ENCODE measurements at regions not wholly inside any gene's neighbourhood (a gene's known extent, or its start where the extent isn't known, plus 50 kb on each side); places are given as distances from the start of the nearest gene placed in this dataset.

GRCh38 chr6:144879436-144879835 is 594.3 kb downstream of the UTRN start:
- Histone ChIP-seq H3K36me3 (no peaks in the 10 kb centered on the region), H3K9me3 (no peaks in the 10 kb centered on the region), H3K27ac (no peak overlapping the region), H3K27me3 (no peaks in the 10 kb centered on the region), H3K4me1 (no peaks in the 10 kb centered on the region), H3K4me3 (no peak overlapping the region)
- WGBS, 5 donors = 66 to 86% (median 76%) methylated on average over 3 of the region's 3 CpGs
- DNase-seq = no peak
- intact Hi-C loops (cut with DNase I; ENCODE audit: low total_unique reads) = no loop called here
- TF ChIP-seq CTCF (IDR thresholded peaks at IDR 0.05) (no peak), POLR2A (IDR thresholded peaks at IDR 0.05) (no peak), EP300 (IDR thresholded peaks at IDR 0.05) (no peak), POLR2AphosphoS5 (IDR thresholded peaks at IDR 0.05) (no peak)

- H3K4me1 ChIP-seq = no peaks in the 10 kb centered on the region
- no peaks in the 10 kb centered on the region for H3K36me3 ChIP-seq
- intact Hi-C loops (cut with DNase I; ENCODE audit: low total_unique reads) = no loop called here
- no peak overlapping the region for H3K4me3 ChIP-seq
- H3K9me3 ChIP-seq = no peaks in the 10 kb centered on the region
- no peaks in the 10 kb centered on the region for H3K27me3 ChIP-seq
- WGBS, 5 donors = 80 to 90% (median 88%) methylated on average over 4 of the region's 4 CpGs
- H3K27ac ChIP-seq = no peak overlapping the region
- TF ChIP-seq CTCF (IDR thresholded peaks at IDR 0.05) = no peak
- no peak for TF ChIP-seq POLR2A (IDR thresholded peaks at IDR 0.05)
- no peak for TF ChIP-seq POLR2AphosphoS5 (IDR thresholded peaks at IDR 0.05)
- TF ChIP-seq EP300 (IDR thresholded peaks at IDR 0.05) = no peak
- DNase-seq = no peak
Measured at GRCh38 chr6:144882425-144882824, 597.3 kb downstream of the UTRN start.

GRCh38 chr6:144883915-144884314 is 598.8 kb downstream of the UTRN start:
- TF ChIP-seq CTCF (IDR thresholded peaks at IDR 0.05) = no peak
- TF ChIP-seq EP300 (IDR thresholded peaks at IDR 0.05) = no peak
- no peak for TF ChIP-seq POLR2AphosphoS5 (IDR thresholded peaks at IDR 0.05)
- TF ChIP-seq POLR2A (IDR thresholded peaks at IDR 0.05) = no peak

GRCh38 chr6:144885817-144886216 is 600.7 kb downstream of the UTRN start:
- H3K27me3 ChIP-seq = no peaks in the 10 kb centered on the region
- WGBS, 5 donors = 52 to 91% (median 80%) methylated on average over 3 of the region's 3 CpGs
- no peak overlapping the region for H3K4me3 ChIP-seq
- no peaks in the 10 kb centered on the region for H3K4me1 ChIP-seq
- no peak overlapping the region for H3K27ac ChIP-seq
- no peaks in the 10 kb centered on the region for H3K36me3 ChIP-seq
- H3K9me3 ChIP-seq = no peaks in the 10 kb centered on the region
- no peak for DNase-seq
- intact Hi-C loops (cut with DNase I; ENCODE audit: low total_unique reads) = no loop called here
- no peak for TF ChIP-seq POLR2A (IDR thresholded peaks at IDR 0.05)

More at GRCh38 chr6:144883915-144884314, 598.8 kb downstream of the UTRN start:
- intact Hi-C loops (cut with DNase I; ENCODE audit: low total_unique reads) = no loop called here
- Histone ChIP-seq H3K4me3 (no peak overlapping the region), H3K4me1 (no peaks in the 10 kb centered on the region), H3K27me3 (no peaks in the 10 kb centered on the region), H3K27ac (no peak overlapping the region), H3K9me3 (no peaks in the 10 kb centered on the region), H3K36me3 (no peaks in the 10 kb centered on the region)
- DNase-seq = no peak
- 78 to 89% (median 87%) methylated on average over 2 of the region's 2 CpGs for WGBS, 5 donors

- Histone ChIP-seq H3K27ac (no peak overlapping the region), H3K36me3 (no peaks in the 10 kb centered on the region), H3K27me3 (no peaks in the 10 kb centered on the region), H3K4me1 (no peaks in the 10 kb centered on the region), H3K4me3 (no peak overlapping the region), H3K9me3 (no peaks in the 10 kb centered on the region)
- intact Hi-C loops (cut with DNase I; ENCODE audit: low total_unique reads) = no loop called here
- DNase-seq = no peak
- TF ChIP-seq CTCF (IDR thresholded peaks at IDR 0.05) (no peak), EP300 (IDR thresholded peaks at IDR 0.05) (no peak), POLR2A (IDR thresholded peaks at IDR 0.05) (no peak), POLR2AphosphoS5 (IDR thresholded peaks at IDR 0.05) (no peak)
- 30 to 53% (median 44%) methylated on average over 1 of the region's 1 CpG for WGBS, 5 donors
Measured at GRCh38 chr6:144886682-144887081, 601.5 kb downstream of the UTRN start.
